Activated CD4-positive, alpha-beta T cell treated with anti-CD3 and anti-CD28 coated beads, Interleukin-2, amount 50 U/mL, for 16 hours (primary cell): ENCODE measurements at regions not wholly inside any gene's neighbourhood (a gene's known extent, or its start where the extent isn't known, plus 50 kb on each side); places are given as distances from the start of the nearest gene placed in this dataset.

Experiments
- DNase-seq: peaks from one replicate; pipeline ENCODE4 v3.0.0-alpha.2; 2020

- no peak for DNase-seq
These were observed 71.2 kb upstream of the B3GAT1 start for GRCh38 chr11:134483291-134483690.

- no peak for DNase-seq
These were observed 70.8 kb upstream of the B3GAT1 start for GRCh38 chr11:134482865-134483264.

- DNase-seq: no peak
These were observed 70.0 kb upstream of the B3GAT1 start for GRCh38 chr11:134481933-134482527.

- DNase-seq: no peak
These were observed 69.1 kb upstream of the B3GAT1 start for GRCh38 chr11:134481135-134481534.

GRCh38 chr11:134480136-134480712 is 68.2 kb upstream of the B3GAT1 start:
- DNase-seq: no peak

- no peak for DNase-seq
These were observed 67.4 kb upstream of the B3GAT1 start for GRCh38 chr11:134479206-134480135.

GRCh38 chr11:134478611-134479010 is 66.6 kb upstream of the B3GAT1 start:
- no peak for DNase-seq

- DNase-seq: no peak
These were observed 66.1 kb upstream of the B3GAT1 start for GRCh38 chr11:134478176-134478575.

GRCh38 chr11:134477486-134477885 is 65.4 kb upstream of the B3GAT1 start:
- DNase-seq: no peak

GRCh38 chr11:134476435-134477021 is 64.5 kb upstream of the B3GAT1 start:
- no peak for DNase-seq

- no peak for DNase-seq
These were observed 63.9 kb upstream of the B3GAT1 start for GRCh38 chr11:134475951-134476350.

- DNase-seq: peak; percentile 48
These were observed 62.9 kb upstream of the B3GAT1 start for GRCh38 chr11:134474942-134475341.

GRCh38 chr11:134474070-134474860 is 62.2 kb upstream of the B3GAT1 start:
- no peak for DNase-seq

- no peak for DNase-seq
These were observed 59.8 kb upstream of the B3GAT1 start for GRCh38 chr11:134471716-134472455.

- DNase-seq: no peak
These were observed 59.2 kb upstream of the B3GAT1 start for GRCh38 chr11:134471087-134471715.

GRCh38 chr11:134470238-134470637 is 58.2 kb upstream of the B3GAT1 start:
- DNase-seq: no peak

- DNase-seq: no peak
These were observed 57.6 kb upstream of the B3GAT1 start for GRCh38 chr11:134469627-134470026.

GRCh38 chr11:134468796-134469195 is 56.8 kb upstream of the B3GAT1 start:
- no peak for DNase-seq

GRCh38 chr11:134468081-134468668 is 56.1 kb upstream of the B3GAT1 start:
- no peak for DNase-seq

GRCh38 chr11:134466610-134467567 is 54.8 kb upstream of the B3GAT1 start:
- DNase-seq: no peak
